ENCODE measurements at regions not wholly inside any gene's neighbourhood (a gene's known extent, or its start where the extent isn't known, plus 50 kb on each side); places are given as distances from the start of the nearest gene placed in this dataset.

DNA sequence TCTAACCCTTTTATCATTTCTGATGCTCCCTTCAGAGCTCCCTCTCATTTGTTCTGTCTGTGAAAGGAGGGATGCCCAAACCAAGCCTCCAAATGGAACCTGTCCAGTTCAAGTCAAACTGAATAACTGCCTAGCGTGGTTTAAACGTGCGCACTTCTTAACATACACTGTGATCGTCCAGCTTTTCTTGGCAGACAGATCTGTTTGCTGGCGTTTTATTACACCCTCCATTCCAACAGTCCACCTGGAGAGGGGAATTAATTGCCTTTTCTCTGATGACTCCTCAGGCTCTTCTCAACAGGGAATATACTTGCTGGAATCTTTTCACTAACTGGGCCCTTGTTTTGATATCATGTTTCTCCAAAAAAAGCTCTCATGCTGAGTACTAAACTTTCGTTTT is 379.2 kb upstream of the POU3F3 start:
- TF ChIP-seq KDM1A (IDR thresholded peaks at IDR 0.05; ENCODE audit: borderline replicate concordance, low read length) (no peak), POLR2AphosphoS5 (IDR thresholded peaks at IDR 0.05; ENCODE audit: low read depth, low read length) (no peak), YY1 (IDR thresholded peaks at IDR 0.05; ENCODE audit: low read depth, low read length) (no peak), CEBPB (IDR thresholded peaks at IDR 0.05; ENCODE audit: low read depth, low read length) (no peak)

Measured in H1 (cell line).